ENCODE measurements at regions not wholly inside any gene's neighbourhood (a gene's known extent, or its start where the extent isn't known, plus 50 kb on each side); places are given as distances from the start of the nearest gene placed in this dataset.

DNA sequence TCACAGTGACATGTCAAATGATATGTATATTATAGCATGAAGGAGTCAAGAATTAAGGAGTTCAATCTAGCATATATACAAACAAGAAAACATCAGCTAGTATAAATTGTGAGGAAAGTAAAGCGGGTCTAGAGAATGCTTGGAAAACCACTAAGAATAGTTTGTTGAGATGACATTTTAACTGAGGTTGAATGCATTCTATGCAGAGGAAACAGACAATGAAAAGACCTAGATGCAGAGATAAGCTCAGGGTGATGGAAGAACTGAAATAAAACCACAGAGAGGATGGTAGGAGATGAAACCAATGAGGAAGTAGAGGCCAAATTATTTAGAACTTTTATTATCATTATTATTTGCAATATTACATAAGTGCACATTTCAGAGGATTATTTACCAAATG, 803.6 kb upstream of the FANCL start:
- 61 to 73% methylated on average over 1 of the region's 1 CpG for WGBS, 2 donors (ENCODE audit: low coverage in 1 of 2)
- no peak for TF ChIP-seq POLR2A (IDR thresholded peaks at IDR 0.05)
- no peak for TF ChIP-seq POLR2AphosphoS5 (IDR thresholded peaks at IDR 0.05)
- no peak for TF ChIP-seq EP300 (IDR thresholded peaks at IDR 0.05; ENCODE audit: low read depth)
- no peak for TF ChIP-seq CTCF (IDR thresholded peaks at IDR 0.05)
- in situ Hi-C loops (cut with MboI; ENCODE audit: low pct_ligation_motif_present in 1 of 4, low pct_unique_long_range_greater_than_20kb in 1 of 4, low sequenced_read_pairs in 3 of 4), result loop anchor here in 2 of 4 donors (25.0 kb wide), 2 partner anchors 1518 to 1543 kb away; partner anchors contain the start of gene BCL11A (in 1 of the 2)

DNA sequence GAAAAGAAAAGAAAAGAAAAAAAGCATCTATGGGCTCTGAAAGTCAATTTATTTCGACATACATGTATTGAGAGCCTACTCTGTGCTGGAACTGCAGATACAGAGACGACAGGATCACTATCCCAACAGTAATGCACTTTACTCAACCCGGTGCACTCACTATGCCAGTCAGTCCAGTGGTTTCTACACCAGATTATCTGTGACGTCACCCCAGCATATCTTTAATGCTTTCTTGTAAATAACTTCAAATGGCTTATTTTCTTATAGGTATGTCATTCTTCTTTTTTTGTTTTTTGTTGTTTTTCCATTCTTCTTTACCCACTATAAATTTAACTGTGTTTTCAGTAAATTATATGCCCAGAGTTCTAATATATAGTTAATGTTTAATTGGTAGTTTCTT, 800.0 kb upstream of the FANCL start:
- Histone ChIP-seq H3K9me3 (no peaks in the 10 kb centered on the region), H3K4me1 (no peaks in the 10 kb centered on the region), H3K4me3 (no peak overlapping the region), H3K36me3 (no peaks in the 10 kb centered on the region), H3K27ac (no peak overlapping the region), H3K27me3 (no peaks in the 10 kb centered on the region)
- no peak for DNase-seq
- WGBS, 2 donors (ENCODE audit: low coverage in 1 of 2), result 73 to 81% methylated on average over 4 of the region's 4 CpGs
- in situ Hi-C loops (cut with MboI; ENCODE audit: low pct_ligation_motif_present in 1 of 4, low pct_unique_long_range_greater_than_20kb in 1 of 4, low sequenced_read_pairs in 3 of 4), result loop anchor here in 2 of 4 donors (25.0 kb wide), 2 partner anchors 1521 to 1546 kb away; partner anchors contain the start of gene BCL11A (in 1 of the 2)
- intact Hi-C loops (cut with DNase I; ENCODE audit: low total_unique reads), result no loop called here
- TF ChIP-seq CTCF (IDR thresholded peaks at IDR 0.05) (no peak), POLR2AphosphoS5 (IDR thresholded peaks at IDR 0.05) (no peak), POLR2A (IDR thresholded peaks at IDR 0.05) (no peak), EP300 (IDR thresholded peaks at IDR 0.05; ENCODE audit: low read depth) (no peak)

More for the DNA sequence above, 803.6 kb upstream of the FANCL start:
- H3K27me3 ChIP-seq, result no peaks in the 10 kb centered on the region
- no peak for DNase-seq
- no peaks in the 10 kb centered on the region for H3K36me3 ChIP-seq
- intact Hi-C loops (cut with DNase I; ENCODE audit: low total_unique reads), result no loop called here
- H3K27ac ChIP-seq, result no peak overlapping the region
- H3K4me1 ChIP-seq, result no peaks in the 10 kb centered on the region
- H3K4me3 ChIP-seq, result no peak overlapping the region
- H3K9me3 ChIP-seq, result no peaks in the 10 kb centered on the region

- Histone ChIP-seq H3K27me3 (no peaks in the 10 kb centered on the region), H3K36me3 (no peaks in the 10 kb centered on the region), H3K9me3 (no peaks in the 10 kb centered on the region), H3K4me1 (no peaks in the 10 kb centered on the region), H3K27ac (peak overlapping the region in 2 of 4 donors; percentile 22 to 32), H3K4me3 (no peak overlapping the region)
- TF ChIP-seq POLR2AphosphoS5 (IDR thresholded peaks at IDR 0.05) (peak; percentile 51 to 88 (median 73)), CTCF (IDR thresholded peaks at IDR 0.05) (no peak)
- no peak for DNase-seq
- 10 to 21% methylated on average over 1 of the region's 1 CpG for WGBS, 2 donors (ENCODE audit: low coverage in 1 of 2)
- in situ Hi-C loops (cut with MboI; ENCODE audit: low pct_ligation_motif_present in 1 of 4, low pct_unique_long_range_greater_than_20kb in 1 of 4, low sequenced_read_pairs in 3 of 4), result loop anchor here in 2 of 4 donors (25.0 kb wide), 2 partner anchors 1527 to 1552 kb away; partner anchors contain the start of gene BCL11A (in 1 of the 2)
- intact Hi-C loops (cut with DNase I; ENCODE audit: low total_unique reads), result loop anchor here (10.0 kb wide), 1 partner anchor 1520 kb away; the partner anchor contains the start of gene BCL11A
Observed at GRCh38 chr2:59034837-59035236, 793.7 kb upstream of the FANCL start.

- WGBS, 2 donors (ENCODE audit: low coverage in 1 of 2), result 24 to 67% methylated on average over 1 to 3 of the region's 3 CpGs
Observed at GRCh38 chr2:59034106-59034505, 793.0 kb upstream of the FANCL start.

More at GRCh38 chr2:59034106-59034505, 793.0 kb upstream of the FANCL start:
- Histone ChIP-seq H3K27ac (peak overlapping the region in 1 of 4 donors; percentile 22), H3K9me3 (no peaks in the 10 kb centered on the region), H3K4me3 (no peak overlapping the region), H3K27me3 (no peaks in the 10 kb centered on the region), H3K36me3 (no peaks in the 10 kb centered on the region), H3K4me1 (no peaks in the 10 kb centered on the region)
- no peak for TF ChIP-seq POLR2A (IDR thresholded peaks at IDR 0.05)
- no peak for TF ChIP-seq CTCF (IDR thresholded peaks at IDR 0.05)
- TF ChIP-seq EP300 (IDR thresholded peaks at IDR 0.05; ENCODE audit: low read depth), result no peak
- no peak for TF ChIP-seq POLR2AphosphoS5 (IDR thresholded peaks at IDR 0.05)
- in situ Hi-C loops (cut with MboI; ENCODE audit: low pct_ligation_motif_present in 1 of 4, low pct_unique_long_range_greater_than_20kb in 1 of 4, low sequenced_read_pairs in 3 of 4) (loop anchor here in 2 of 4 donors (25.0 kb wide), 2 partner anchors 1528 to 1553 kb away; partner anchors contain the start of gene BCL11A (in 1 of the 2)), intact Hi-C loops (cut with DNase I; ENCODE audit: low total_unique reads) (loop anchor here (10.0 kb wide), 1 partner anchor 1521 kb away; the partner anchor contains the start of gene BCL11A)
- DNase-seq, result no peak

All from transverse colon (tissue), 4 donors.